Effector memory CD8-positive, alpha-beta T cell (primary cell): ENCODE measurements at regions not wholly inside any gene's neighbourhood (a gene's known extent, or its start where the extent isn't known, plus 50 kb on each side); places are given as distances from the start of the nearest gene placed in this dataset.

Source experiments
- ATAC-seq: fragments of 150-1000 bp; cut with Tn5 transposase; replicated peaks from 2 replicates; pipeline ENCODE4 v1.10.0; 2021; ENCODE audit warnings: mild to moderate bottlenecking, moderate library complexity
- DNase-seq, 3 experiments: peaks; one replicate each; pipeline ENCODE4 v3.0.0; 2021
- H3K27ac Mint-ChIP-seq, 2 donors: one replicate each; pipeline ENCODE4 v1.8.0; 2022; ENCODE audit warnings: mild to moderate bottlenecking in 2 of 2, mixed read lengths in 2 of 2, moderate library complexity in 2 of 2
- H3K27me3 Mint-ChIP-seq, 2 donors: one replicate each; pipeline ENCODE4 v1.8.0; 2022; ENCODE audit warnings: mixed read lengths in 2 of 2
- H3K36me3 Mint-ChIP-seq: one replicate; pipeline ENCODE4 v1.8.0; 2022; ENCODE audit warnings: mild to moderate bottlenecking, moderate library complexity, mixed read lengths; ENCODE audit not compliant: insufficient read depth
- H3K4me1 Mint-ChIP-seq, 2 donors: one replicate each; pipeline ENCODE4 v1.8.0; 2022; ENCODE audit warnings: low read depth in 2 of 2, mixed read lengths in 2 of 2
- H3K4me3 Mint-ChIP-seq, 2 donors: one replicate each; pipeline ENCODE4 v1.8.0; 2022; ENCODE audit warnings: mild to moderate bottlenecking in 2 of 2, mixed read lengths in 2 of 2, moderate library complexity in 2 of 2
- H3K9me3 Mint-ChIP-seq, 2 donors: one replicate each; pipeline ENCODE4 v1.8.0; 2022; ENCODE audit warnings: mixed read lengths in 2 of 2

- no peaks in the 10 kb centered on the region for H3K4me1 Mint-ChIP-seq
- no peak overlapping the region for H3K27ac Mint-ChIP-seq
- H3K36me3 Mint-ChIP-seq: no peaks in the 10 kb centered on the region
- DNase-seq (no peak), ATAC-seq (no peak)
- H3K4me3 Mint-ChIP-seq: no peak overlapping the region
- H3K9me3 Mint-ChIP-seq: no peaks in the 10 kb centered on the region
- H3K27me3 Mint-ChIP-seq: peaks cover 87 to 100% of the 10 kb centered on the region in 2 donors
Measured at GRCh38 chr1:37315371-37315846, 159.0 kb upstream of the ZC3H12A start.

GRCh38 chr1:37317870-37318467 is 156.4 kb upstream of the ZC3H12A start:
- H3K36me3 Mint-ChIP-seq: no peaks in the 10 kb centered on the region
- peaks cover 66 to 100% of the 10 kb centered on the region in 2 donors for H3K27me3 Mint-ChIP-seq
- H3K4me3 Mint-ChIP-seq: no peak overlapping the region
- H3K9me3 Mint-ChIP-seq: no peaks in the 10 kb centered on the region
- DNase-seq (no peak), ATAC-seq (no peak)
- H3K4me1 Mint-ChIP-seq: no peaks in the 10 kb centered on the region
- no peak overlapping the region for H3K27ac Mint-ChIP-seq

- Mint-ChIP-seq H3K9me3 (no peaks in the 10 kb centered on the region), H3K4me1 (no peaks in the 10 kb centered on the region), H3K4me3 (no peak overlapping the region), H3K27me3 (peaks cover 61 to 100% of the 10 kb centered on the region in 2 donors), H3K36me3 (no peaks in the 10 kb centered on the region), H3K27ac (no peak overlapping the region)
- ATAC-seq (no peak), DNase-seq (no peak)
Measured at GRCh38 chr1:37318490-37318889, 155.9 kb upstream of the ZC3H12A start.

- H3K27ac Mint-ChIP-seq: no peak overlapping the region
- no peaks in the 10 kb centered on the region for H3K4me1 Mint-ChIP-seq
- H3K36me3 Mint-ChIP-seq: no peaks in the 10 kb centered on the region
- no peaks in the 10 kb centered on the region for H3K9me3 Mint-ChIP-seq
- peaks cover 53 to 100% of the 10 kb centered on the region in 2 donors for H3K27me3 Mint-ChIP-seq
- ATAC-seq: no peak
- DNase-seq: no peak
- H3K4me3 Mint-ChIP-seq: no peak overlapping the region
Measured at GRCh38 chr1:37319284-37319683, 155.1 kb upstream of the ZC3H12A start.

GRCh38 chr1:37323486-37324377 is 150.6 kb upstream of the ZC3H12A start:
- ATAC-seq (no peak), DNase-seq (no peak)
- Mint-ChIP-seq H3K9me3 (no peaks in the 10 kb centered on the region), H3K27me3 (peaks cover 29 to 80% of the 10 kb centered on the region in 2 donors), H3K4me1 (no peaks in the 10 kb centered on the region), H3K36me3 (no peaks in the 10 kb centered on the region), H3K4me3 (no peak overlapping the region), H3K27ac (no peak overlapping the region)

GRCh38 chr1:37325010-37325409 is 149.4 kb upstream of the ZC3H12A start:
- no peaks in the 10 kb centered on the region for H3K4me1 Mint-ChIP-seq

GRCh38 chr1:37325509-37326437 is 148.6 kb upstream of the ZC3H12A start:
- no peak overlapping the region for H3K4me3 Mint-ChIP-seq
- H3K9me3 Mint-ChIP-seq: no peaks in the 10 kb centered on the region
- ATAC-seq: no peak
- DNase-seq: no peak
- H3K4me1 Mint-ChIP-seq: no peaks in the 10 kb centered on the region
- peaks cover 21 to 64% of the 10 kb centered on the region in 2 donors for H3K27me3 Mint-ChIP-seq
- no peaks in the 10 kb centered on the region for H3K36me3 Mint-ChIP-seq
- H3K27ac Mint-ChIP-seq: no peak overlapping the region

More at GRCh38 chr1:37325010-37325409, 149.4 kb upstream of the ZC3H12A start:
- DNase-seq (no peak), ATAC-seq (no peak)
- H3K9me3 Mint-ChIP-seq: no peaks in the 10 kb centered on the region
- H3K27ac Mint-ChIP-seq: no peak overlapping the region
- H3K27me3 Mint-ChIP-seq: peaks cover 21 to 72% of the 10 kb centered on the region in 2 donors
- H3K4me3 Mint-ChIP-seq: no peak overlapping the region
- no peaks in the 10 kb centered on the region for H3K36me3 Mint-ChIP-seq

GRCh38 chr1:37332126-37332525 is 142.3 kb upstream of the ZC3H12A start:
- peaks cover 32 to 63% of the 10 kb centered on the region in 2 donors for H3K27me3 Mint-ChIP-seq
- H3K36me3 Mint-ChIP-seq: no peaks in the 10 kb centered on the region
- no peak overlapping the region for H3K4me3 Mint-ChIP-seq
- peaks cover 0 to 2% of the 10 kb centered on the region in 2 donors for H3K9me3 Mint-ChIP-seq
- DNase-seq: no peak
- no peak overlapping the region for H3K27ac Mint-ChIP-seq
- no peak for ATAC-seq
- no peaks in the 10 kb centered on the region for H3K4me1 Mint-ChIP-seq

- H3K4me1 Mint-ChIP-seq: no peaks in the 10 kb centered on the region
- H3K9me3 Mint-ChIP-seq: peaks cover 0 to 2% of the 10 kb centered on the region in 2 donors
- no peak overlapping the region for H3K4me3 Mint-ChIP-seq
- peaks cover 17 to 53% of the 10 kb centered on the region in 2 donors for H3K27me3 Mint-ChIP-seq
- no peak for ATAC-seq
- no peaks in the 10 kb centered on the region for H3K36me3 Mint-ChIP-seq
- DNase-seq: no peak
- no peak overlapping the region for H3K27ac Mint-ChIP-seq
Measured at GRCh38 chr1:37338658-37339057, 135.7 kb upstream of the ZC3H12A start.

- Mint-ChIP-seq H3K27ac (no peak overlapping the region), H3K4me1 (no peaks in the 10 kb centered on the region), H3K4me3 (no peak overlapping the region), H3K27me3 (peaks cover 14 to 57% of the 10 kb centered on the region in 2 donors), H3K9me3 (no peaks in the 10 kb centered on the region), H3K36me3 (no peaks in the 10 kb centered on the region)
- ATAC-seq (no peak), DNase-seq (no peak)
Measured at GRCh38 chr1:37342736-37343135, 131.6 kb upstream of the ZC3H12A start.

GRCh38 chr1:37347104-37347649 is 127.2 kb upstream of the ZC3H12A start:
- ATAC-seq: no peak
- H3K4me3 Mint-ChIP-seq: no peak overlapping the region

GRCh38 chr1:37353871-37354270 is 120.5 kb upstream of the ZC3H12A start:
- no peak for DNase-seq
- Mint-ChIP-seq H3K27me3 (peaks cover 43 to 62% of the 10 kb centered on the region in 2 donors), H3K4me3 (no peak overlapping the region), H3K36me3 (no peaks in the 10 kb centered on the region), H3K27ac (no peak overlapping the region), H3K4me1 (no peaks in the 10 kb centered on the region), H3K9me3 (no peaks in the 10 kb centered on the region)
- no peak for ATAC-seq

More at GRCh38 chr1:37347104-37347649, 127.2 kb upstream of the ZC3H12A start:
- Mint-ChIP-seq H3K9me3 (no peaks in the 10 kb centered on the region), H3K27me3 (peaks cover 18 to 76% of the 10 kb centered on the region in 2 donors), H3K27ac (no peak overlapping the region), H3K36me3 (no peaks in the 10 kb centered on the region), H3K4me1 (no peaks in the 10 kb centered on the region)
- DNase-seq: no peak
